ENCODE measurements at regions not wholly inside any gene's neighbourhood (a gene's known extent, or its start where the extent isn't known, plus 50 kb on each side); places are given as distances from the start of the nearest gene placed in this dataset.

DNA sequence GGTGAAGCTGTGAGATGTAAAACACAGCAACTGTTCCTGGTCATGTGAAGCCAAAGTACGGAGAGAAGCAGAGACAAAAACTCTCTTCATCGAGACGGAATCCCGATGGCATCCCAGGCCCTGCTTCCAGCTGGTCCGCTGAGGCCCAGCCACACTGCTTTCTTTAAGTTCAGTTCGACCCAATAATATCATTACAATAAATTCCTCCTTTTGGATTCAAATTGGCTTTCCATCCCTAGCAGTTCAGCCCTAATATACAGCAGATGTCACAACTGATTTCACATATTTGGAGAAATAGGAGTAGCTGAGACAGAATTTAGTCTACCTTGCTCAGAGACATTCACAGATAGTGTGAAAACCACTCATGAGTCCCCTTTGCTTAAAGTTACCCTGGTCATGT lies 98.3 kb upstream of the SPRY1 start:
- peaks cover 0 to 2% (median 0%) of the 10 kb centered on the region in 3 donors for H3K9me3 Mint-ChIP-seq

DNA sequence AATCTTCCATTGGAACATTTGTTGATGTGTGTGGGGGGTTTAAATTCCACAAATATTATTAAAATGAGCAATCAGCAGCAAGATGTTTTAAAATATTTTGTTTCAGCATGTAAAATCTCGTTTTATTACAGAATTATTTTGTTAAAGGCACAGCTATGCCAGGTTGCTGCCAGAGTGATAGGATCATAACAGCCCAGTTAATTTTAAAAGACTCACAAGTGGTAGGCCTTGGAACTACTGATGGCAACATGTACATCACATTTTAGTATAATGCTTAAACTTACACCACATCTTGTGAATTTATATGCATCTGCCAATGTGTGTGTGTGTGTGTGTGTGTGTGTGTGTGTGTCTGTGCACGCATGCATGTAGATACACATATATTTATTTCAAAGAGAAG lies 97.8 kb upstream of the SPRY1 start:
- no peaks in the 10 kb centered on the region for H3K27me3 Mint-ChIP-seq
- peaks cover 0 to 3% (median 0%) of the 10 kb centered on the region in 3 donors for H3K4me1 Mint-ChIP-seq
- peaks cover 7% of the 10 kb centered on the region for H3K36me3 Mint-ChIP-seq
- H3K9me3 Mint-ChIP-seq, result peaks cover 0 to 2% (median 0%) of the 10 kb centered on the region in 3 donors
- H3K4me3 Mint-ChIP-seq, result no peak overlapping the region
- H3K27ac Mint-ChIP-seq, result no peak overlapping the region

More for the DNA sequence above, 98.3 kb upstream of the SPRY1 start:
- Mint-ChIP-seq H3K27me3 (no peaks in the 10 kb centered on the region), H3K4me1 (peaks cover 0 to 3% (median 0%) of the 10 kb centered on the region in 3 donors), H3K36me3 (peaks cover 7% of the 10 kb centered on the region), H3K4me3 (no peak overlapping the region), H3K27ac (no peak overlapping the region)

DNA sequence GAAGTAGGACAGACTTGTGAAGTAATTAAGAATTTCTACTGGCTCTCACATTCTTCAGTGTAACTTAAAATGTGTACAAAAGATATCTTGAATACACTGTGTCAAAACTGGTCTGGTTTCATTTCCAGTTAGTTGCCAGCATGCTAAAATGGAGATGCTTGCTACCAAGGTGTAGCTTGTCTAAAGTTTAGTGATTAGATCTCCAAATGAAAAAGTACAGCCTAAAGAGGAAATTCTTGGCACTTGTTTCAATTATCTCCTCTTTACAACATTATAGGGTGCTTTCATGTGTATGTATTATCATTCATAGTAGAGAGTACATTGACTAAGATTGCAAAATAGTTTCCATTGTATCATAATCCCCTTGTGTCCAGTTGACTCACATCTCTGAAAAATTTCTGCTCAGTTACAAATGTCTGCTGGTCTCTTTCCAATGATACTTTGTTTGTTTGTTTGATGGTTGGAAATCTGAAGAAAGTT lies 97.3 kb upstream of the SPRY1 start:
- Mint-ChIP-seq H3K36me3 (peaks cover 9% of the 10 kb centered on the region), H3K4me3 (no peak overlapping the region), H3K4me1 (peaks cover 0 to 5% (median 3%) of the 10 kb centered on the region in 3 donors), H3K9me3 (peaks cover 0 to 2% (median 0%) of the 10 kb centered on the region in 3 donors), H3K27me3 (no peaks in the 10 kb centered on the region), H3K27ac (peak overlapping the region in 1 of 3 donors; percentile 46)

DNA sequence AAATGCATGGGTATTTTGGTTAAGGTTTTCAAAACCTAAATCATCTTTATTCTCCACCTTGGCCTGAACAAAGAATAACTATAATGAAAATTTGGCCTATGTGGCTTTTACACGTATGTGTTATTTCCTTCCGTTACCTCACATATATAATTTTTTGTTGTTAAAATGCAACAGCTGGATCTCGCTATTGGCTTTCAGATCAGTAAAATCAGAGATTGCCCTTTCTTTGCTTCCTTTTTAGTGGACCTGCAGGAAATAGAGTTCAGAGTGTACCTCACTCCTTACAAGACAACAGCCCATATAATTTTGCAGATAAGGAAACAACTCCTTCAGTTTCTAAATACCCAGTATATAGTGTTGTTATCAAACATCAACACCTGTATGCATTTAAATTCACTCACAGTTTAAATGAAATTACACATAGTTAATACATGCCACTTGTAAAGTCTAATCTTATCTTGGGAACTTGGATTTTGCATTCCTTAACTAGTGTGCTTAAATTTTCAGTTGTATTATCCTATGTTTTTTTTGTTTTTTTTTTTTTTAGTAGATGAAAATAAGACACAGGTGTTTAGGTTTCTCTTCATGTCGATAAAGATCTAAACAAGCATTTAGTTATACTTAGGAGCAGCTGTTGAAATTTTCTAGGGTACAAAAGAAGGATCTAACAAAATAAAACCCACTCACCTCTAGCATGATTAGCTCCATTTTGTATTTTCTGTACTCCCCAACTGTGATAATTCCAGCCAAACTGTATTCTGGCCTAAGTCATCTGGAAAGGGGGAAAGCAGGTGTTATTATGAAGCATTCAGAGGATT lies 96.2 kb upstream of the SPRY1 start:
- Mint-ChIP-seq H3K27me3 (no peaks in the 10 kb centered on the region), H3K4me1 (peaks cover 1 to 5% (median 3%) of the 10 kb centered on the region in 3 donors), H3K9me3 (peaks cover 0 to 2% (median 0%) of the 10 kb centered on the region in 3 donors), H3K36me3 (peaks cover 9% of the 10 kb centered on the region), H3K4me3 (no peak overlapping the region), H3K27ac (no peak overlapping the region)

DNA sequence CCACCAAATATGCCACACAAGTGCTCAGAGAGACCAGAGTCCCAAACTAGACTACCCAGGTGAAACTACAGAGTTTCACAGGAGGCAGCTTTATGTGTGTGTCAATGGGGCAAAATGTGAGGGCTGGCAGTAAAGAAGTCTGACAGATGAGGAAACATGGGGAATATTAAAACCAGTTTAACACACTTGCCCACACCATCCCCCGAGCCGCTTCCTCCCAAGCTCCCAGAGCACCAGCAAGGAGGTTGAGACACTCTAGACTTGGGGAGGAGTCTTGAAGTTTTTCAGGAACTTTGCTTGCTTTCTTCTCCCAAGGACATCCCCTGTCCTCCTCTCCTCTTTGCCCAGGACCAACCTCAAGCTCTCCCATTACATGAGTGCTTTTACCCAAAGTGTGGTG lies 94.7 kb upstream of the SPRY1 start:
- Mint-ChIP-seq H3K36me3 (peaks cover 9% of the 10 kb centered on the region), H3K27ac (no peak overlapping the region), H3K4me3 (no peak overlapping the region), H3K4me1 (peaks cover 3 to 5% (median 4%) of the 10 kb centered on the region in 3 donors), H3K27me3 (no peaks in the 10 kb centered on the region), H3K9me3 (peaks cover 0 to 2% (median 0%) of the 10 kb centered on the region in 3 donors)

DNA sequence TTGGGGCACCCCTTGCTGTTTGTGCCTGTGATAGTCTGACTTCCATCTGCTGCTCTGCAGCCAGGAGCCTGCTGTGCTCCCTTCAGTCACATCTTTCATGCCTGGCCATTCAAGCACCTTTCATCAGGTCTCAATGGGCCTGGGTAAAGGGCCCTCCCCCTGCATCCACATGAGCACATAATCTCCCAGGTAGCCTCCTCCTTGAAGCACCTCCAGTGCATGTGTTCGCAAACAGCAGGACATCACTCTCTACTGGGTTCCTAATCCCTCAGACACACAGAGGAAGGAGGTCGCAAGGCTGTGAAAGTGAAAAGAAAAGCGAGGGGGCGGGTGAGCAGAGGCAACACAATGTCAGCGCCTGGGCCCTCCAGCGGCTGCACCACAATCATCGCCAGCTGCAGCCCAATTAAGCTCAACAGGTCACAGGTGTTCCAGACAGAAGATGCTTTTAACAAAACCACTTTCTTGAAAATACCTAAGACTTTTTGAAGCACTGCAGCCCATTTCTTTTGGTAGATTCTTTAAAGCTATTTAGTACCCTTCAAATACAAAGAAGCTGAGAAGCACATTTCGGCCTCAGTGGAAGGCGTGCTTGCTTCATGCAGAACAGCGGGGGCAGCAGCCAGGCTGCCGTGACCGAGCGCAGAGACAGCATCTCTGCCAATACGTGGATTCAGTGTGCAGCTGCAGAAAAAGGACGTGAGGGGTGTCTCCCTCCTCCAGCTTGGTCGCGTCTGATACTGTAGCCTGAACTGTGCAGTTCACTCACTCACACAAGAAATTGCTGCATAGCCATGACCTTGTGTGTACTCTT lies 92.2 kb upstream of the SPRY1 start:
- Mint-ChIP-seq H3K4me3 (no peak overlapping the region), H3K9me3 (no peaks in the 10 kb centered on the region), H3K27me3 (no peaks in the 10 kb centered on the region), H3K27ac (no peak overlapping the region), H3K36me3 (peaks cover 7% of the 10 kb centered on the region), H3K4me1 (peaks cover 2 to 4% (median 3%) of the 10 kb centered on the region in 3 donors)

DNA sequence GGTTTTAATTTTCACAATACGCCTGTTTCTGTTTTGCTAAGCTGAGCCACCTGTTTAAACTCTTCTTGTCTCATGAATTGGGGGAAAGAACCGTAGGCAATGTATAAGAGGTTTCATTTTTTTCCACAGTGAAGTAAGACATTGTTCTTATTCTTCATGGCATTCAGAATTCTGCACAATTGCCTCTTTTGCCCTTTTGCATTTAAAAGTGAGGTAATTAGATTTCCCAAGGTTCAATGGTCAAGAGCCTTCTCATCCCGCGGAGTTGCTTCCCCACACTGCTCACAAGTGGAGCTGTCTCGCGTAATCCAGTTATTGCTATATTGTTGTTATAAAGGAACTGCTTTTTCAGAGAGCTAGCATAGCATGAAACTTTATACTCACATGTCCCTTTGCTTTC lies 90.9 kb upstream of the SPRY1 start:
- Mint-ChIP-seq H3K9me3 (no peaks in the 10 kb centered on the region), H3K27me3 (no peaks in the 10 kb centered on the region), H3K27ac (peak overlapping the region in 1 of 3 donors; percentile 8), H3K4me1 (peaks cover 2 to 5% (median 4%) of the 10 kb centered on the region in 3 donors), H3K4me3 (no peak overlapping the region), H3K36me3 (peaks cover 7% of the 10 kb centered on the region)

DNA sequence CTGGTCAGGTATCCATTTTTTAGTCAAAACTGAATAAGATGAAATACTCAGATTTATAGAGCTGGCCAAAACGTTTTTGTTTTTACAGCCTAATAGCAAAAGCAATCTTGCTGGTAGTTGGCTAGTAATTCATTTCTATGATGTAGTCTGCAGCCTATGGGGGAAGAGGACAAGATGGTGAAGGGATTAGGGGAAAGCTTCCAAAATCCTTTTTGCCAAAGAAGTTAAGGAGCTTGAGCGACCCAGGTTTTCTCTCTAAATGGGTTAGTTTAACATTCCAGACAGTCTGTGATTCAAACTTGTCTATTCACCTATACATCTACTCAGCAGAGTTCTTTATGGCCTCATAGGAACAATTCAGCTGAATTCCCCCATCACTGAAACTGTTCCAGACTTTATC lies 89.8 kb upstream of the SPRY1 start:
- Mint-ChIP-seq H3K36me3 (peaks cover 6% of the 10 kb centered on the region), H3K27me3 (no peaks in the 10 kb centered on the region), H3K27ac (no peak overlapping the region), H3K4me3 (no peak overlapping the region), H3K4me1 (peaks cover 2 to 5% (median 4%) of the 10 kb centered on the region in 3 donors), H3K9me3 (peaks cover 0 to 1% (median 0%) of the 10 kb centered on the region in 3 donors)

DNA sequence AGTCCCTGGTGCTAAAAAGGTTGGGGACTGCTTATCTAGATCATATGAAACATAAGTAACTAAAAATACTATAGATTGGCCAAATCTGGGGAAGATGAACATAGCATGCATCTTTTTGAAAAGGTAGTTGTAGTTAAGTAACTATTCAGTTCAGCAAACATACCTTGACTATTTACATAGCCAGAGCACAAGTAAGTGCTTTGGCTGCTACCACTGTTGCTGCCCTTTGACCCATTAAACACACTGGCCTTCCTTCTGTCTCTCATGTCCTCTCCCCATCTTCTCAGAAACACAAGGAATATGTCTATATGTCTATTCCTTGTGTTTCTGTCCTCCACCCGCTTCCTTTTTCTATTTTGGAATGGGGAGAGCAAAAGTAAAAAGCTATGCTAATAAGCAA lies 87.9 kb upstream of the SPRY1 start:
- H3K4me1 Mint-ChIP-seq, result peaks cover 2 to 5% (median 4%) of the 10 kb centered on the region in 3 donors
- H3K4me3 Mint-ChIP-seq, result no peak overlapping the region
- H3K27ac Mint-ChIP-seq, result no peak overlapping the region
- H3K36me3 Mint-ChIP-seq, result peaks cover 8% of the 10 kb centered on the region
- no peaks in the 10 kb centered on the region for H3K27me3 Mint-ChIP-seq
- H3K9me3 Mint-ChIP-seq, result peaks cover 0 to 3% (median 0%) of the 10 kb centered on the region in 3 donors

DNA sequence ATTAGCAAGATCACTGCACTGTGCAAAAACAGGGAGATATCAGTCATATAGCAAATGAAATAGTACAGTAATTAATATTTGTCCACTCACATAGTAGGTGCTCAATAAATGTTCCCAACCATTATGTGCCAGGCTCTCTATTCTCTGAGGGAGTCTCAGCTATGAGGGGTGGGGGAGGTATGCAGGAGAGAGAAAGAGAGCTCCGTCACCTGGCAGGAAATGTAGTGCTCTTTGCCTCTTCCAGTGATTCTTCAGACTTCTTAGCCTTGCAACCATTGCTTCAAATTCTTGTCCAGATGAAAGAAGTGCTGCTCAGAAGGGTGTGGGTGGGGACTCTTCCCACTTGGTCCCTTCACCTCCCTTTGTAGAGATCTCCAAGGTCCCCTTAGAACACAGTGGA lies 84.5 kb upstream of the SPRY1 start:
- peak overlapping the region in 1 of 4 donors; percentile 8 for H3K4me3 Mint-ChIP-seq
- H3K4me1 Mint-ChIP-seq, result peaks cover 0 to 1% (median 0%) of the 10 kb centered on the region in 3 donors
- H3K9me3 Mint-ChIP-seq, result peaks cover 0 to 3% (median 0%) of the 10 kb centered on the region in 3 donors
- H3K36me3 Mint-ChIP-seq, result peaks cover 14% of the 10 kb centered on the region
- no peaks in the 10 kb centered on the region for H3K27me3 Mint-ChIP-seq
- no peak overlapping the region for H3K27ac Mint-ChIP-seq

DNA sequence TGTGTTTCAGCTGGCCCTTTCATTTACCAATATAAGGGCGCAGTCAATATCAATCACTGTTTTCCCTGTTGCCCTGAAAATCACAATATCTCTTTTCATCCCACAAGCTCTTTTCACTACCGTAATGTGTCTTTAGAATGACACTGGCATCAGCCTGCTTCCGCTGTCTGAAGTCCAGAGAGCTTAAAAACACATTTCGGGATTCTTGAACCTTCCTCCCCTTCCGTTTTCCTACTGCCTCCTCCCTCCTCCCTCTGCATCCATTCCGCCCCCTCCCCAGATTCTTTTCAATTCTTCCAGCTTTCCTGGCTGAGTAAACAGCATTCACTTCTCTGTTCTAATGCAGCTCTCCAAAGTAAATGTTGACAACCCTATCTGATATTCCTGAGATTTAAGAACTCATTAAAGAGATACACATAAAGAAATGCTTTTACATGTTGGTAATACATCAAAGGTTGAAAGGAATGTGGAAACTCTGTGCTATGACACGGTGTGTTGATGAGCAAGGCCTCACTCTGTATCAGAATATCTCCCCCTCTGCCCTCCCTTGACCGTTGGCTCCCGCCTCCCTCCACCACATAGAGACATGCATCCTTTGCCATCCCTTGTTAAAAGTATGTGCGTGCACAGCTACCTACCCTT lies 83.5 kb upstream of the SPRY1 start:
- Mint-ChIP-seq H3K27me3 (no peaks in the 10 kb centered on the region), H3K4me3 (no peak overlapping the region), H3K27ac (no peak overlapping the region), H3K4me1 (peaks cover 0 to 1% (median 0%) of the 10 kb centered on the region in 3 donors), H3K36me3 (peaks cover 20% of the 10 kb centered on the region), H3K9me3 (peaks cover 0 to 3% (median 0%) of the 10 kb centered on the region in 3 donors)

DNA sequence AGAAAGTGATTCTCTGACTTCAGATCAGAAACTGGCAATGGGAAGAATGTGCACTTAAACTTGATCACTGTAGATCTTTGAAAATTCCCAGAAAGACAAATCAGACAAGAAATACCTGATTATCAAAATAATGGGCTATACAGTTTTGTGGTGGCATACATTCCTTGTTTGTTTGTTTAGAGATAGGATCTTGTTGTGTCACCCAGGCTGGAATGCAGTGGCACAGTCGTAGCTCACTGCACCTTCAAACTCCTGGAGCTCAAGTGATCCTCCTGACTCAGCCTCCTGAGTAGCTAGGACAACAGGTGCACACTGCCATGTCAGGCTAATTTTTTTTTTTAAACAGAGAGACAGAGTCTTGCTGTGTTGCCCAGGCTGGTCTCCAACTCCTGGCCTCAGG lies 81.0 kb upstream of the SPRY1 start:
- H3K36me3 Mint-ChIP-seq, result peaks cover 23% of the 10 kb centered on the region
- no peak overlapping the region for H3K4me3 Mint-ChIP-seq
- peaks cover 0 to 7% (median 0%) of the 10 kb centered on the region in 3 donors for H3K4me1 Mint-ChIP-seq
- no peaks in the 10 kb centered on the region for H3K27me3 Mint-ChIP-seq
- peaks cover 0 to 10% (median 3%) of the 10 kb centered on the region in 3 donors for H3K9me3 Mint-ChIP-seq
- H3K27ac Mint-ChIP-seq, result no peak overlapping the region

DNA sequence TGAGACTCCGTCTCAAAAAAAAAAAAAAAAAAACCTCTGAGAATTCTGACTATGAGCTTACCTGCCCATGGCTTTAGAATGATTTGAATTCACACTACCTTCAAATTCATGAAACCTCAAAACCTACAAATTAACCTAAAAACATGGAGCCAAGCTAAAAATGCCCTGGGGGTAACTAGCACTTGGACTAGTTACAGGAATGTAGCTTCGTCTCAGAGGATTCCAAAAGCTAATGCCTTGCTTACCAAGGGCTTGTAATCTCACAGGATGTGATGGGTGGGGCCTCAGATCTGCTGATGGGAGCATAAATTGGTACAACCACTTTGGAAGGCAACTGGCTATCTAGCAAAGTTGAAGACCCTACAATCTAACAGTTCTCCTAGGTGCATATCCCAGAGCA lies 79.4 kb upstream of the SPRY1 start:
- no peak overlapping the region for H3K27ac Mint-ChIP-seq
- H3K4me1 Mint-ChIP-seq, result peaks cover 0 to 7% (median 0%) of the 10 kb centered on the region in 3 donors
- H3K9me3 Mint-ChIP-seq, result peaks cover 5 to 22% (median 6%) of the 10 kb centered on the region in 3 donors
- H3K4me3 Mint-ChIP-seq, result no peak overlapping the region
- H3K27me3 Mint-ChIP-seq, result no peaks in the 10 kb centered on the region
- H3K36me3 Mint-ChIP-seq, result peaks cover 23% of the 10 kb centered on the region

DNA sequence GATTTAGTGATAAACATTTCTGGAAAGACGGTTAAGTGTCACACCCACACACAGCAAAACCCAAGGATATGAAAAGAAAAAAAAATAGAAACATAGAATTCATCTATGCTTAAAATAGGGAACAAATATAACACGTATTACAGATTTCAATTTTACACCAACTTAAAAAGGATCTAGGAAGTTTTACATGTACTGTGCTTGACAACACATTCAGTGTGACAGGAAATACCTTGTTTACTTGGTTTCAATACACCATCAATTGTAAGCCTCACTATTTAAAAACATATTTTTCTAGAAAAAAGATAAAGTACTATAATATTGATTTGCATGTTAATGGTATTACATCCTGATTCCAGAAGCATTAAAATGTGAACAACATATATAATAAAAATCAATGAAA lies 77.0 kb upstream of the SPRY1 start:
- Mint-ChIP-seq H3K27me3 (no peaks in the 10 kb centered on the region), H3K4me1 (peaks cover 0 to 10% (median 3%) of the 10 kb centered on the region in 3 donors), H3K4me3 (no peak overlapping the region), H3K27ac (no peak overlapping the region), H3K36me3 (peaks cover 15% of the 10 kb centered on the region), H3K9me3 (peaks cover 7 to 37% (median 9%) of the 10 kb centered on the region in 3 donors)
